ENCODE measurements at regions not wholly inside any gene's neighbourhood (a gene's known extent, or its start where the extent isn't known, plus 50 kb on each side); places are given as distances from the start of the nearest gene placed in this dataset.

GRCh38 chr5:138657360-138657759, 82.2 kb upstream of the HSPA9 start:
- peaks cover 11% of the 10 kb centered on the region for H3K4me1 ChIP-seq (ENCODE audit: control insufficient read depth, extremely low read depth, insufficient read depth, low read length)
- dilution Hi-C loops (cut with MboI; ENCODE audit: extremely low pct_ligation_motif_present, low sequenced_read_pairs): no loop called here
- no peak overlapping the region for H3K27ac ChIP-seq (ENCODE audit: control insufficient read depth, insufficient read depth, low read length)
- no peaks in the 10 kb centered on the region for H3K27me3 ChIP-seq (ENCODE audit: control insufficient read depth, extremely low read depth, insufficient read depth, low read length)
- DNase-seq (ENCODE audit: low read depth, low spot score) (no peak), FAIRE-seq (no peak)
- no peaks in the 10 kb centered on the region for H4K20me1 ChIP-seq (ENCODE audit: control insufficient read depth, extremely low read depth, insufficient read depth, low read length)
- no peak overlapping the region for H3K9ac ChIP-seq (ENCODE audit: control insufficient read depth, extremely low read depth, insufficient read depth, low read length)
- no peaks in the 10 kb centered on the region for H3K36me3 ChIP-seq (ENCODE audit: control insufficient read depth in 2 of 2, extremely low read depth in 1 of 2, insufficient read depth in 2 of 2, low read length in 2 of 2)
- no peaks in the 10 kb centered on the region for H3K9me1 ChIP-seq (ENCODE audit: control insufficient read depth, extremely low read depth, insufficient read depth, low read length)
- H3K79me2 ChIP-seq (ENCODE audit: control insufficient read depth, insufficient read depth, low read length): no peaks in the 10 kb centered on the region
- H2AFZ ChIP-seq (ENCODE audit: control insufficient read depth, low read length): no peak overlapping the region
- TF ChIP-seq, protein P1, sequence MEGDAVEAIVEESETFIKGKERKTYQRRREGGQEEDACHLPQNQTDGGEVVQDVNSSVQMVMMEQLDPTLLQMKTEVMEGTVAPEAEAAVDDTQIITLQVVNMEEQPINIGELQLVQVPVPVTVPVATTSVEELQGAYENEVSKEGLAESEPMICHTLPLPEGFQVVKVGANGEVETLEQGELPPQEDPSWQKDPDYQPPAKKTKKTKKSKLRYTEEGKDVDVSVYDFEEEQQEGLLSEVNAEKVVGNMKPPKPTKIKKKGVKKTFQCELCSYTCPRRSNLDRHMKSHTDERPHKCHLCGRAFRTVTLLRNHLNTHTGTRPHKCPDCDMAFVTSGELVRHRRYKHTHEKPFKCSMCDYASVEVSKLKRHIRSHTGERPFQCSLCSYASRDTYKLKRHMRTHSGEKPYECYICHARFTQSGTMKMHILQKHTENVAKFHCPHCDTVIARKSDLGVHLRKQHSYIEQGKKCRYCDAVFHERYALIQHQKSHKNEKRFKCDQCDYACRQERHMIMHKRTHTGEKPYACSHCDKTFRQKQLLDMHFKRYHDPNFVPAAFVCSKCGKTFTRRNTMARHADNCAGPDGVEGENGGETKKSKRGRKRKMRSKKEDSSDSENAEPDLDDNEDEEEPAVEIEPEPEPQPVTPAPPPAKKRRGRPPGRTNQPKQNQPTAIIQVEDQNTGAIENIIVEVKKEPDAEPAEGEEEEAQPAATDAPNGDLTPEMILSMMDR (optimal IDR thresholded peaks at IDR 0.05 in 1 of 3, IDR thresholded peaks at IDR 0.05 in 1 of 3, conservative IDR thresholded peaks at IDR 0.05 in 1 of 3; ENCODE audit: extremely low read depth in 1 of 3, insufficient read depth in 2 of 3, low read length in 3 of 3): no peak
- no peak for TF ChIP-seq EZH2 (IDR thresholded peaks at IDR 0.05; ENCODE audit: low read length)
- H3K4me2 ChIP-seq (ENCODE audit: control insufficient read depth, extremely low read depth, insufficient read depth, low read depth, low read length): no peak overlapping the region
- H3K4me3 ChIP-seq (ENCODE audit: control insufficient read depth in 2 of 3, extremely low read depth in 1 of 3, insufficient read depth in 2 of 3, low read depth in 1 of 3, low read length in 3 of 3): no peak overlapping the region
- H3K9me3 ChIP-seq (ENCODE audit: control insufficient read depth, low read depth, low read length): no peaks in the 10 kb centered on the region

DNA sequence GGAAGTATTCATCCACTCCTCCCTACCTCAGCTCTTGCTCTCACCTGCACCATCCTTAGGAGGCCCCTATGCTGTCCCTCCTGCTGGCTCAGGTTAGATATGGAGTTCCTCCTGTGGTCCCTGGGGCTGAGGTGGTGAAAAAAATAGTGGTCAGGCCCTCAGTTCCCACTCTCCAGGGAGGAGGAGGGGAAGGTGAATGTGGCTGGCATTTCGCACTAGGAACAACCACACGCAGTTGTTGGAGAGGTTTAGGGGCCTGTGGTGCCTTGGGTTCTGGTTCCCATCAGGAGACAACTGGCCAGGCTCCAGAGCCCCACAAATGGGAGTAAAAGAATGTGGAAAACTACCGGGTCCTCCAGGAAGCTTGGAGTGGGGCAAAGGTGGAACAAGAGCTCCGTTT, 81.7 kb upstream of the HSPA9 start:
- no peak overlapping the region for H3K9ac ChIP-seq (ENCODE audit: control insufficient read depth, extremely low read depth, insufficient read depth, low read length)
- TF ChIP-seq EZH2 (IDR thresholded peaks at IDR 0.05; ENCODE audit: low read length): no peak
- TF ChIP-seq, protein P1 (optimal IDR thresholded peaks at IDR 0.05 in 1 of 3, IDR thresholded peaks at IDR 0.05 in 1 of 3, conservative IDR thresholded peaks at IDR 0.05 in 1 of 3; ENCODE audit: extremely low read depth in 1 of 3, insufficient read depth in 2 of 3, low read length in 3 of 3): no peak
- no peak for FAIRE-seq
- no peaks in the 10 kb centered on the region for H3K27me3 ChIP-seq (ENCODE audit: control insufficient read depth, extremely low read depth, insufficient read depth, low read length)
- no peaks in the 10 kb centered on the region for H4K20me1 ChIP-seq (ENCODE audit: control insufficient read depth, extremely low read depth, insufficient read depth, low read length)
- H3K4me3 ChIP-seq (ENCODE audit: control insufficient read depth in 2 of 3, extremely low read depth in 1 of 3, insufficient read depth in 2 of 3, low read depth in 1 of 3, low read length in 3 of 3): no peak overlapping the region
- H3K9me3 ChIP-seq (ENCODE audit: control insufficient read depth, low read depth, low read length): no peaks in the 10 kb centered on the region
- H3K36me3 ChIP-seq (ENCODE audit: control insufficient read depth in 2 of 2, extremely low read depth in 1 of 2, insufficient read depth in 2 of 2, low read length in 2 of 2): no peaks in the 10 kb centered on the region
- H3K27ac ChIP-seq (ENCODE audit: control insufficient read depth, insufficient read depth, low read length): no peak overlapping the region
- H3K4me2 ChIP-seq (ENCODE audit: control insufficient read depth, extremely low read depth, insufficient read depth, low read depth, low read length): no peak overlapping the region
- H3K4me1 ChIP-seq (ENCODE audit: control insufficient read depth, extremely low read depth, insufficient read depth, low read length): peaks cover 14% of the 10 kb centered on the region
- no peaks in the 10 kb centered on the region for H3K79me2 ChIP-seq (ENCODE audit: control insufficient read depth, insufficient read depth, low read length)
- dilution Hi-C loops (cut with MboI; ENCODE audit: extremely low pct_ligation_motif_present, low sequenced_read_pairs): no loop called here
- H2AFZ ChIP-seq (ENCODE audit: control insufficient read depth, low read length): no peak overlapping the region
- DNase-seq (ENCODE audit: low read depth, low spot score): no peak
- no peaks in the 10 kb centered on the region for H3K9me1 ChIP-seq (ENCODE audit: control insufficient read depth, extremely low read depth, insufficient read depth, low read length)
